HG02571 (cell line): ENCODE measurements at regions not wholly inside any gene's neighbourhood (a gene's known extent, or its start where the extent isn't known, plus 50 kb on each side); places are given as distances from the start of the nearest gene placed in this dataset.
"Not testable (repeated sequence)": the region's sequence is repeated elsewhere in the genome, so short reads cannot be mapped to it uniquely, and the experiment has no call there.

Source experiments
- ATAC-seq: cut with Tn5 transposase; IDR thresholded peaks from one replicate; pipeline ENCODE4 v1.9.1; 2021; ENCODE audit warnings: mild to moderate bottlenecking, moderate library complexity; ENCODE audit not compliant: unreplicated experiment

DNA sequence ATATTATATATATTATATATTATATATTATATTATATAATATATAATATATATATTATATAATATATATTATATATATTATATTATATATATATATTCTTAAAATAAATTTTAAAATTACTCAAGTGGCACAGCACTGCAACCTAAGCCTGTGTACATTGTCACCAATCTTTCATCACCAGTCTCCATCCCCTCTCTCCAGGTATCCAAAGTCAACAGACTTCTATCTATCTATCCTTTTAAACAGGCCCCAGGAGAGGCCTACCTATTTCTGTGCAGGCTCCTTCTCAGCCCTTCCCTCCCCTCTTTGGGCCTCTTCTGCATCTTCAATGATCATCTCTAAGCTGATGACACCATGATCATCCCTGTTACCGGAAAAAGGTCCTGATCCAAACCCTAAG lies 111.7 kb downstream of the RHOU start:
- ATAC-seq: no peak

DNA sequence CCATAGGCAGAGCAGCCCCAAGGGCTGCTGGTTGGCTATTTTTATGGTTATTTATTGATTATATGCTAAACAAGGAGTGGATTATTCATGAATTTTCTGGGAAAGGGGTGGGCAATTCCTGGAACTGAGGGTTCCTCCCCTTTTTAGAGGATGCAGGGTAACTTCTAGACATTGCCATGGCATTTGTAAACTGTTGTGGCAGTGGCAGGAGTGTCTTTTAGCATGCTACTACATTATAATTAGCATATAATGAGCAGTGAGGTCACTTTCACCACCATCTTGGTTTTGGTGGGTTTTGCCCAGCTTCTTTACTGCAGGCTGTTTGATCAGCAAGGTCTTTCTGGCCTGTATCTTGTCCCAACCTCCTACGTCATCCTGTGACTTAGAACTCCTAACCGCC lies 112.2 kb downstream of the RHOU start:
- ATAC-seq: not testable (repeated sequence)

DNA sequence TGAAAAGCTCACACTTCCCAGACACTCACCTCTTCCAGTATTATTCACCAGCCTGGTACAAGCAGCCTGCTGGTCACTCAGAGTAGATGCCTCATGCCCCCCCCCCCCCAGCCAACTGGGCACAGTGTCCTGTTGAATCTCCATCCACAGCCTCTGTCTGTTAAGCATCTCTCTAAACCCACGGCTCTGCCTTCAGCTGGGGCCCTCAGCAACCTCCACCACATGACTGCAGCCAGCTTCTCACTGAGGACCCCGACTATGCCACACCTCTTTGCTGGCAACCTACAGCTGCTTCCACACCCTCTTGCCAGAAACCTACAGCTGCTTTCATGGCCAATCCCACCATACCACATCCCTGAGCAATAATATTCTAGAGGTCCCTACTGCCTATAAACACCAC lies 113.1 kb downstream of the RHOU start:
- ATAC-seq: no peak

DNA sequence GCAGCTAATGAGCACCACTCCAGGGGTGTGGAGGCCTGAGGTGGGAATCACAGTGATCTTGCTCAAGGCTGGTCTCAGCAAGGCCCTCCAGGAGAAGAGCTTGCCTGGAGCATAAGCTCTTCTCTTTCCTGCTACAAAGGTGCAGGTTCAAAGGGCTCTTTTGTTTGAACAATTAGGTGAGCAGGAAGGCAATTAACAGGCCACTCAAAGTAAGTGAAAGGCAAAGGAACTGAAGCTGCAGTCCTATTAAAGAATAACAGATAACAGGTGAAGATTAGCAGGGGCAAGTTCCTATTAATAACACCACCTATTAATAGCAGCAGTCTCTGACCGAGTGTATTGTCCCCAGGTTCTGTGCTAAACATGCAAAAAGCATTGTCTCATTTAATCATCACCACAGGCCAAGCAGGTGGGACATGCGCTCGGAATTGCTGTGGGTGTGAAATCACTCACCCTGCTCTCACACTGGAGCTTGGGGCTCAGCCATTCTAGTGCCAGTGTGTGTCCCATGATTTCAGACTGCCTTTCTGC lies 113.8 kb downstream of the RHOU start:
- ATAC-seq: peak; percentile 64

DNA sequence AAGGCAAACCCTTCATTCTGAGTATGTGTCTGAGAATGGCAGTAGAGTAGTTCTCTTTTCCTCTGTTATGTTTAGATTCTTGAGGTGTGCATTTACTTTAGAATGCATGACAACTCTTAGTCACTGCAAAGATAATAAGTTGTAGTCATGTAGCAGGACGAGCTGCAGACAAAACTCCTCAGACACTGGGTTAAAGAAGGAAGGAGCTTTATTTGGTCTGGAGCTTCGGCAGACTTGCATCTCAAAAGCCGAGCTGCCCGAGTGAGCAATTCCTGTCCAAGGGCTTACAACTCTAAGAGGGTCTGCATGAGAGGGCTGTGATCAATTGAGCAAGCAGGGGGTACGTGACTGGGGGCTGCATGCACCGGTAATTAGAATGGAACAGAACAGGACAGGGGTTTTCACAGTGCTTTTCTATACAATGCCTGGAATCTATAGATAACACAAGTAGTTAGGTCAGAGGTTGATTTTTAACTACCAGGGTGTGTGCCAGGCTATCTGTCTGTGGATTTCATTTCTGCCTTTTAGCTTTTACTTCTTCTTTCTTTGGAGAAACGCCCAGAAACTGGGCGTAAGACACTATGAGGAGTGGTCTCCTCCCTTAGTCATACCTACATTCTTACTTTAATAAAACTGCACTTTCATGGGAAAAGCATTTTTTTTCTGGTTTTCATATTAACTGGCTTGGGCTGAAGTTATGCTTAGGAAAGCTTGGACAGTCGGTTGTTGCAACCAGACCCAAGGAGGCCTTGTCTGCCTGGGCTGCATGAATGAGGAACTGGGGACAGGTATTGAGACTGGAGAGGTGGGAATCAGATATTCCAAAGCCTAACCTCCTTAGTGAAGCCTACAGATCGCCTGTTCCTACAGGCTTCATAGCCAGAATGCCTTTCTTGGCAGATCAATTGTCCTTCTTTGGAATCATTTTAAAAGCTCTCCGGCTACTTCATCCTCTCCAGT lies 115.1 kb downstream of the RHOU start:
- ATAC-seq: no peak

DNA sequence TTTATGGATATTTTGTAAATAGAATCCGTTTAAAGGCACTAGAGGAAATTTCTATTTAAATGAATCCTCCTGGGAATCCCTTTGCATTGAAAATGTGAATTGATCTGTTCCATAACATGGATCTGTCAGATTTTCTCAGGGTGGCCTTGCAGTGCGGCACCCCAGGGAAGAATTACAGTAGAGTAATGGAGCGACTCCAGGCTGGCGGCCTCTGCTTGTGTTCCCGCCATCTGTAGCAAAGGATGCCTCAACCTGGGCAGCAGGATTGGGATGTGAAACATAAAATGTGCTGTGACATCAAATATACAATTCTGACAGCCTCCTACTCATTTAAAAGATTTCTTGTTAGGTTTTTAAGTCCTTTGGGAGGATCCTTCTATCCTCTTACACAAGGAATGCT lies 115.9 kb downstream of the RHOU start:
- no peak for ATAC-seq

DNA sequence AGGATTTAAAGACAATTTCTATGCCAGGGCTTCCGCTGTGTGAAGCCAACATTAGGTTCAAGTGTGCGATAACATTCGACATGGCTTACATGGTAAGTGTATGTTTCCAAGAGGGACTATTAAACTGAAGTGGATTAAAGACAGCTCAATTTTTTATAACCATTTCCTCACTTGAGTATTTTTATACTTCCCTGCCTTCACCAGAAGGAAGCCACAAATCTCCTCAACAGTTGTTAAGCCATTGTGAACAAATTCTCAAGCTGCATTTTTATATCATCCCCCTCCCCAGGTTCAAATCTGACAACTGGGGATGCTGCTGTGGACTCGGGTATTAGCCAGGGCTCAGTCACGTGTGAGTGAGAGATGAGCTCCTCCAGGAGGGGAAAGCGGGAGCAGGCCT lies 116.3 kb downstream of the RHOU start:
- ATAC-seq: no peak

DNA sequence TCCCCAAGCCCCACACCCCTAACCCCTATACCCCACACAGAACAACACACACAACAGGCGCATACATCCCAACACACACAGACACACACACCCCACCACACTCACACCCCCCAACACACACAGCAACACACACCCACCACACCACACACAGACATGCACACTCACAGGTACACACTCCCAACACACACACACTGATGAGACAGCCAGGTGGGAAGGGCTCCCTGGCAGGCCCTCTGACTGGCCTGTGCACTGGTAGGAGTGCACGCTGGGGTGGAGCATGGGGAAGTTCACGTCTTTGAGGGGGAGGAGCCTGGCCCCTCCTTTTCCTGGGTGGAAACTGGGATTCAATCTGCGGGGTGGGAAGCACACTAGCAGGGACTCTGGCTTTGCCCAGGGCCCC lies 116.7 kb downstream of the RHOU start:
- ATAC-seq: no peak

DNA sequence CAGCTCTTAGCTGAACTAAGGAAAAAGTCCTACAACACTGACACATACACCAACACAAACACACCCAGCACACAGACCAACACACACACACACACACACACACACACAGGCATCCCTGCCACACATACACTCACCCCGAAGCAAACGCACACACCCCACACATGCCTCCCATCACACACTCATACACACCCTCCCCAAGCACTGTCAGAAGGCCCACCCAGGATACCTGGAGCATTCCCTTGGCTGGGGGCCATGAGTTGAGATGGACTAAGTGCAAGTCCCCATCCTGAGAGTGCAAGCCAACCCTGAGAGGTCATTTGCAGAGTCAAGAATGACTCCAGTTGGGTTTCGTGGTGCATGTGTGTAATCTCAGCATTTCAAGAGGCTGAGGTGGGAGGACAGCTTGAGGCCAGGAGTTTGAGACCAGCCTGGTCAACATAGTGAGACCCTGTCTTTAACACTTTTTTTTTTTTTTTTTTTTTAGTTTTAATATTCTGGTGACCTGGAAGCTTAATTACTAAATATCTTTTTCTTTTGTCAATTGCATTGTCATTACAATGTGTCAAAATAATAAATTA lies 117.3 kb downstream of the RHOU start:
- ATAC-seq: no peak

DNA sequence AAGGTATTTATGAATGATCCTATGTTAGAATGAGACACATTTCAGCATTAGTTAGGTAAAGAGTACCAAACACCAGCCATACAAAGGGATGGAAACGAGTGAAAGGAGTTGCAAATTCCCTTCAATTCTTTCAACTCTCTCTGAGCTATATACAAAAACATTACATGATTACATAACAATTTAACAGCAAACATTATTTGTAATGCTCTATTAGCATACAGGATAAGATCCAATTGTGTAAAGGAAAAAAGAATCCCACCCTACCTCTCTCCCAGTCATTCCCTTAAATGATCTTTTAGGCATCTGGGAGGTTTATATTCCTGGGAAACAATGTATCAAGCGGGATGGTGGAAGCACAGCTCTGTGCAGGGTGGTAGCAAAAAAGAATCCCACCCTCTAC lies 117.9 kb downstream of the RHOU start:
- ATAC-seq: no peak

DNA sequence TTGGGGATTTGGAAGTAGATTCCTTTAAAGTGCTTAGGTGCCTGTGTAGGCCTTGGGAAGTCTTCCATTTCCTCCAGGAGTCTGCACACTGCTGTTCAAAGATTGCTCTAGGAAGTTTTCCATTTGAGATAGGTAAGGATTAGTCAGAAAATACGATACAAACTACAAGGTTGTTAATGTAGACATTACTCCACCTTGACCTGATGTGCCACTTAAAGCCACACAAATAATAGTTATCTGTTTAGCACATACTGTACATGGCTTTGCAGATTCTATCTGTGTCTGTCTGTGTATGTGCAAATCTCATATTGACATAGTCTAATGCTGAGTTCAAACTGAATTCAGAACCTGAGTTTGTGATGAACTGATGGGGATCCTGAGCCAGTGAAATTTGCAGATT lies 118.4 kb downstream of the RHOU start:
- ATAC-seq: no peak

DNA sequence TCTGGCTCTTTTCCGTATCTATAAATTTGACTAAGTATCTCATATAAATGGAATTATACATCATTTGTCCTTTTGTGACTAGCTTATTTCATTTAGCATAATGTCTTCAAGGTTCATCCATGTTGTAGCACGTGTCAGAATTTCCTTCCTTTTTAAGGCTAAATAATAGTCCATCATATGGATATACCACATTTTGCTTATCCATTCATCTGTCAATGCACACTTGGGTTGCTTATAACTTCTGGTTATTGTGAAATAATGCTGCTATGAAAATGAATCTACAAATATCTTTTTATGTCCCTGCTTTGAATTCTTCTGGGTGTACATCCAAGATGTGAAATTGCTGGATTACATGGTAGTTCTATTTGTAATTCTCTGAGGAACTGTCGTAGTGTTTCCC lies 119.6 kb downstream of the RHOU start:
- ATAC-seq: no peak

DNA sequence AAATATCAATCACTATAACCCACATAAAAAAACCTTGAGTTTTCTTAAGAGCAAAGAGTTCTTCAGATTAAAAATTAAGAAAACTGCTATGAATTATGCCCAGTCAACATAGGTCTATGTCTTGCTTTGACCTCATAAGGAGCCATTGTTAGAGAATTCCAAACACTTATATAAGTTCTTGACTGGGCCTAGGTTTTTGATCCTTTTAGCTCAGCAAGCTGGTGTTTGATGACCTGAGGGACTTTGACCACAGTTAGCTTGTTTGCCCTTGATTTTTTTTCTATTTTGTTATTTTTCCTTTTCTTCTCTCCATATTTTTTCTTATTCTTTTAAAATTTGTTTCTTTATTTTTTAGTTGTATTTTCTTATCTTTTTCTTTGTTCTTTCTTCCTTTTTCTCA lies 122.3 kb downstream of the RHOU start:
- no peak for ATAC-seq

DNA sequence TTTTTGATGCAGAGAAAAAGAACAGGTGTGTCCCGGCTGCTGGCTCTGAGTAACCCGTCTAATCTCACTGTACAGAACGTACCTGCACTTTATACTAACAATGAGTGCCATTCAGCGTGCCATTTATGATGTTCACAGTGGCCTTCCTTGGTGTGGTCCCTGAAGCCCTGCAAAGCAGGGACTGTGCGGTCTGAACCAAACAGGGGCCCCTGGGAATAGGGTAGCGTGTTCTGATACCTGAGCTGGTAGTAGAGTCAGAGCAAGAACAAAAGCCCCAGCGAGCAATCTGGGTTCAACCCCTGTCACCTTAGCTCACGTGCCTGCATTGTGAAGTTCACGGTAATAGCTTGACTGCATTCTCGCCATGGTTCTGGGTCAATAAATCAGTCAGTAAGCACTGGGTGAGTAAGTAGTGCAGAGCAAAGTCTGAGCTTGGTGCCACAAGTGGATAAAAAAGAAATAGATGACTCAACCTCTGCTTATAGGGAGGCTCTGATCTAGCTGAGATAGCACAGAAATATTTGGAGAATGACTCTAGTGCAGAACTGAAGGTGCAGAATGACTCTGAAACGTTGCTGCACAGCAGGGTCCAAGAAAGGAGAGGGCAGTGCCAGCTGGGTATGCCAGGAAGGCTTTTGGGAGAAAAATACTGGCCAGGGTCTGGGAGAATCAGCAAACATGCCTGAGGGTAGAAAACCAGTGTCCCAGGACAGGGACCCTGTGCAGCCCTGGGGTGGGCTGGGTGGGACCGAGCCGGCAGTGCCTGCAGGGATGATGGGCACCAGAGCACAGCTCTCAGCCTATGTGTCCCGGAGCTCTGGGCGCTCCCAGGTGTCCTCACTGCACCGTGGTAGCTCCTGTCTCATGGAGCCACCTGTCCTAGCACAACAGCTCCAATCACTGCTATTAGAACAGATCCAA lies 125.9 kb downstream of the RHOU start:
- ATAC-seq: no peak

DNA sequence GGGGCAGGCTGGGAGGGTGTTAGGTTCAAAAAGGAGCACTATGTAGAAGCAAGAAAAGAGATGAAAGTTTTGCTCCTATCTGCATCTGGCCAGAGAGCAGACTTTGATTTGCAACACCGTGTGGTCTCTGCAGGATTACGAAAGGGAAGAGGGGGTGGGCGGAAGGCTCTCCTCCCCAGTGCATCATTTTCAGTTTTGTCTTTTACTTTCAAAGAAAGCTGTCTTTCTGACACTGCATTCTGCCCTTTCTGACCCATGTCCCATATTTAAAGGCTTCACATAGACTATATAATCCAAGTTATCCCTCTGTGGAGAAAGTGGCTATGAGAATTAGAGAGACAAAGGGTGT lies 126.5 kb downstream of the RHOU start:
- no peak for ATAC-seq

DNA sequence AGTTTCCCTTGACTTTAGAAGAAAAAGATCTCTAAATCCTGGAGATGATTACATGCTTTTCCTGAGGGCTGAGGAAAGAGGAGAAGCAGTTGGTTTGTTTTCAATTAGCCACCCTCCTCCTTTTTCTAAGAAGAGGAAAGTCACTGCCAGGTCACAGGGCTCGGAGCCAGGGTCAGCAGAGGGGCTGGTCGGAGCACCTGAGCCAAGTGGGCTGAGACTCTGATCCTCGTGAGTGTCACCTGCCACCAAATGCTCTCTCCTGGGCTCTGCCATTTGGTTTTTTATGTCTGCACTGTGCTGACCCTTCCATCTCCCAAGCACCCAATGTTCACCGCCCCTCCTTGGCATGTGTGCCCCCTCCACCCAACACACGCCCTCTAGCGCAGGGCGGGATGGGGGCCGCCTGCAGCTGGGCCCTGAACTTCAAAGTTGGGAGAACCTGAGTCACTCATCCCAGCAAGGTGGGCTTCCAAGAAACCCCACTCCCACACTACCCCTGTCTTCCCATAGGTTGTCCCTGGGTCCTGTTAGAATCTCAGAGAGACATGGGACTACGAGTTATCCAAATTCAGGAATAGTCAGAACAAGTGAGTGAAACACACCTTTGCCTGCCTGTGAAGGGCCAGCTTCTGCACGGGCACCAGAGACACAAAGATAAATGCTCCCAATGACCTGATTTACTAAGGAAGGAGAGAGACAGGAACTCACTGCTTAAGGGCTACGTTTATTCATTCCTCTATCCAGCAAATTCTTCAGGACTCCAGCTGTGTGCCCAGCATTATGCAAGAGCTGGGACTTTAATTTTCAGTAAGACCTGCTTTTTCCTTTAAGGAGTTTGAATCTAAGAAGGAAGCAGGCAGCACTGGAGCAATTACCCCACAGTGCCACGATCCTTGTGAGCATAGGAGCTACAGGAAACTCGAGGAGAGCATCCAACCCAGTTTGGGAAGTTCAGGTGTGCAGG lies 127.5 kb downstream of the RHOU start:
- ATAC-seq: no peak

DNA sequence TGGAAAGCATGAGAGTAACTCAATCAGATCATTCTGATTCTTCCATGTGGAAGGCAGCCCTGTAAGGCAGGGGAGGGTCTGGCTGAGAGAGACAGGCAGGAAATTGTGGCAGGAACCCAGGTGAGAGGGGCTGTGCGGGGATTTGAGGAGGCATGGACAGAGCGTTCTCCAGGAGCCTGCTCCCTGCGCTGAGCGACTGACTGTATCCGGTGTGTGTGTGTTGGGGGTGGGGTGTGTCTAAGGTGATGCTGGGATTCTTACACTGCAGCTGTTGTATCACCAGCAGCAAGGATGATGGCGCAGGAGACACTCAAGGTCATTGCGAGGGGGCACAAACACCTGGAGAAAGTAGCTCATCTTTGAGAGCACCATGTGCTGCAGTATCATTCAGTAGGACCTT lies 128.5 kb downstream of the RHOU start:
- no peak for ATAC-seq

DNA sequence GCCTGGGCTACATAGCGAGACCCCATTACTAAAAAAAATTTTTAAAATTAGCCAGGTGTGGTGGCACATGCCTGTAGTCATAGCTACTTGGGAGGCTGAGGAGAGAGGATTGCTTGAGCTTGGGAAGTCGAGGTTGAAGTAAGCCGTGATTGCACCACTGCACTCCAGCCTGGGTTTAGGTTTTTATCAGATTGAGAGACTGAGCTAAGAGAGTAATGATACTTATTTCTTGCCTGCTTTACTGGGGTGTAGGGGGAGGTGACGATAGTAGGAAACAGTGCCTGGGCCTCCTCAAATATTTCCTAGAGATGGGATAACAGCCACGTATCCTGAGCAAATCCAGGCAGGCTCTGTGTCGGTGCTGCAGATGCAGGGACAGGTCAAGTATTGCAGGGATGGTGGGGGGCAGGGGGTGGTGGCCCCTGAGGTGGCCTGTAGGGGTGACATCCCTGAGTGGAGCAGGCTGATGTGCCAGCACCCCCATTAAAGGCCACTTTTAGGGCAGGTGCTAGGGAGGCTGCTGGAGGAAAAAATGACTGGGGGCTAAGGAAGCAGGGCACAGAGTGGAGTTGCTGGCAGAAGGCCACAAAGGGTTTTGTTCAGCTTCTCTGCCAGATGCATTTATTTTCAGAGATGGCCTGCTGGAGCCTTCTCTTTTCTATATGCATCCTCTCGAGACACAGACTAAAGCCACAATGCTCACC lies 130.5 kb downstream of the RHOU start:
- no peak for ATAC-seq

DNA sequence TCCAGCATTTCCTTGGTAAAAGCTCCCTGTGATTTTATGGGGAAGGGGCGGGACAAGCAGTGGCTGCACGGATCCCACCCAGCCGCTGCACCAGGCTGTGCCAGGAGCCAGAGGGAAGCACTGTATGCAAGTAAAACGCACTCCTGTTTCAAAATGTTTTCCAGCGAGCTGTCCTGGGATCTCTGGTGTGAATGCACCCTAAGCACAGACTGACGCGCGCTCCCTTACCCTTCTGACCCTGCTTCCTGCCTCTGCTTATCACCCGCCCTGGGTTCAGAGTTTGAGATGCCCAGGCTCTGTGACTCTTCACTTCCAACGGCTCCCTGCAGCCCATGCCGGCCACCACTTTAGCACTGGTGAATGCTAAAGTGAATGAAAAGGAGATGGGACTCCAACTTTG lies 131.2 kb downstream of the RHOU start:
- no peak for ATAC-seq
